Progenitor cell of endocrine pancreas (in vitro differentiated cells): ENCODE measurements at regions not wholly inside any gene's neighbourhood (a gene's known extent, or its start where the extent isn't known, plus 50 kb on each side); places are given as distances from the start of the nearest gene placed in this dataset.

ENCODE experiments used
- DNase-seq: peaks from one replicate; pipeline ENCODE4 v3.0.0; 2021; ENCODE audit warnings: low spot score; ENCODE audit not compliant: unreplicated experiment
- H3K27ac Mint-ChIP-seq: 2 replicates; pipeline ENCODE4 v1.8.0; 2021; ENCODE audit warnings: mild to moderate bottlenecking, moderate library complexity, mixed read lengths
- H3K27me3 Mint-ChIP-seq: 2 replicates; pipeline ENCODE4 v1.8.0; 2021; ENCODE audit warnings: mixed read lengths
- H3K36me3 Mint-ChIP-seq: 2 replicates; pipeline ENCODE4 v1.8.0; 2022; ENCODE audit warnings: mixed read lengths; ENCODE audit not compliant: insufficient read depth
- H3K4me1 Mint-ChIP-seq: 2 replicates; pipeline ENCODE4 v1.8.0; 2021; ENCODE audit warnings: low read depth, mixed read lengths
- H3K4me3 Mint-ChIP-seq: 2 replicates; pipeline ENCODE4 v1.8.0; 2021; ENCODE audit warnings: low read depth, mild to moderate bottlenecking, moderate library complexity, mixed read lengths
- H3K9me3 Mint-ChIP-seq: 2 replicates; pipeline ENCODE4 v1.8.0; 2021; ENCODE audit warnings: low read depth, mixed read lengths
- TF ChIP-seq, protein P1 (sequence below): fragments of 200-600 bp; sonication (generic); IDR thresholded peaks from one replicate; pipeline ENCODE4 v1.5.0; 2021; ENCODE audit warnings: antibody characterized with exemption, mild to moderate bottlenecking; ENCODE audit not compliant: unreplicated experiment

DNA sequence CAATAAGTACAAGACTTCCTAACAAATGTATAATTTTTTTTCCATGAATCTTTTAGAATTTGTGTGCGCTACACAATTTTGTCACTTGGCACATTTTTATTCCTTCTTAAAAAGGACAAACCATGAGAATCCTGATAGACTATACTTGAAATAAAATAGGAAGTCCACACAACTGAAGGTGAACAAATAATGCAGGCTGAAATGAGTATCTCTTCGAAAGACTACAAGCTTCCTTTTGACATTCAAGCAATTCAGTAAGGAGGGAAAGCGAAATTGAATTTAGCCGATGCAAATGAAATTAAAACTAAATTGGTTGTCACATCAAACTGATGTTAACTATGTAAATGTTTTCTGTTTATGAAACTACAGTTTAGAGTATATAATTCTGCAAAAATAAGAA is 374.4 kb upstream of the CCNH start:
- Mint-ChIP-seq H3K4me3 (no peak overlapping the region), H3K27ac (no peak overlapping the region), H3K9me3 (no peaks in the 10 kb centered on the region), H3K4me1 (peaks cover 6% of the 10 kb centered on the region), H3K36me3 (no peaks in the 10 kb centered on the region), H3K27me3 (peaks cover 21% of the 10 kb centered on the region)
- TF ChIP-seq, protein P1, sequence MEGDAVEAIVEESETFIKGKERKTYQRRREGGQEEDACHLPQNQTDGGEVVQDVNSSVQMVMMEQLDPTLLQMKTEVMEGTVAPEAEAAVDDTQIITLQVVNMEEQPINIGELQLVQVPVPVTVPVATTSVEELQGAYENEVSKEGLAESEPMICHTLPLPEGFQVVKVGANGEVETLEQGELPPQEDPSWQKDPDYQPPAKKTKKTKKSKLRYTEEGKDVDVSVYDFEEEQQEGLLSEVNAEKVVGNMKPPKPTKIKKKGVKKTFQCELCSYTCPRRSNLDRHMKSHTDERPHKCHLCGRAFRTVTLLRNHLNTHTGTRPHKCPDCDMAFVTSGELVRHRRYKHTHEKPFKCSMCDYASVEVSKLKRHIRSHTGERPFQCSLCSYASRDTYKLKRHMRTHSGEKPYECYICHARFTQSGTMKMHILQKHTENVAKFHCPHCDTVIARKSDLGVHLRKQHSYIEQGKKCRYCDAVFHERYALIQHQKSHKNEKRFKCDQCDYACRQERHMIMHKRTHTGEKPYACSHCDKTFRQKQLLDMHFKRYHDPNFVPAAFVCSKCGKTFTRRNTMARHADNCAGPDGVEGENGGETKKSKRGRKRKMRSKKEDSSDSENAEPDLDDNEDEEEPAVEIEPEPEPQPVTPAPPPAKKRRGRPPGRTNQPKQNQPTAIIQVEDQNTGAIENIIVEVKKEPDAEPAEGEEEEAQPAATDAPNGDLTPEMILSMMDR: no peak
- DNase-seq: no peak

DNA sequence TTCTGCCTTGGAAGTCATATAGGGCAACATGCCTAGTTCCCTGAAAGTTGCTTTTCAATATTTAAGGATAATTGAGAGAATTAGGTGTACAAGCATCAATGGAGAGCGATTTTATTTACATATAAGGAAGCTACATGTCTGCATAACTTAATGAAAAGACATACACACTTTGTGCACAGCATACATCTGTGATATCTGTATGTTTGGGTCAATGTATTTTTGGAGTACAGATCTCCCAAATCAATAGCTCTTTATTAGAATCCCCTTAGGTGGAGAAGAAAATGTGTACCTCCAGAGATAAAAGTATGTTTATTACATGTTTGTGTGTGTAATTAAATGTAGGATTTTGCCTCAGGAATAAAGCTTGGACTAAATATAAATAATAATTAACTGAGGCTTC is 373.7 kb upstream of the CCNH start:
- Mint-ChIP-seq H3K4me1 (peaks cover 6% of the 10 kb centered on the region), H3K27me3 (peaks cover 27% of the 10 kb centered on the region), H3K4me3 (no peak overlapping the region), H3K9me3 (no peaks in the 10 kb centered on the region), H3K36me3 (no peaks in the 10 kb centered on the region), H3K27ac (no peak overlapping the region)
- TF ChIP-seq, protein P1: no peak
- DNase-seq: no peak

DNA sequence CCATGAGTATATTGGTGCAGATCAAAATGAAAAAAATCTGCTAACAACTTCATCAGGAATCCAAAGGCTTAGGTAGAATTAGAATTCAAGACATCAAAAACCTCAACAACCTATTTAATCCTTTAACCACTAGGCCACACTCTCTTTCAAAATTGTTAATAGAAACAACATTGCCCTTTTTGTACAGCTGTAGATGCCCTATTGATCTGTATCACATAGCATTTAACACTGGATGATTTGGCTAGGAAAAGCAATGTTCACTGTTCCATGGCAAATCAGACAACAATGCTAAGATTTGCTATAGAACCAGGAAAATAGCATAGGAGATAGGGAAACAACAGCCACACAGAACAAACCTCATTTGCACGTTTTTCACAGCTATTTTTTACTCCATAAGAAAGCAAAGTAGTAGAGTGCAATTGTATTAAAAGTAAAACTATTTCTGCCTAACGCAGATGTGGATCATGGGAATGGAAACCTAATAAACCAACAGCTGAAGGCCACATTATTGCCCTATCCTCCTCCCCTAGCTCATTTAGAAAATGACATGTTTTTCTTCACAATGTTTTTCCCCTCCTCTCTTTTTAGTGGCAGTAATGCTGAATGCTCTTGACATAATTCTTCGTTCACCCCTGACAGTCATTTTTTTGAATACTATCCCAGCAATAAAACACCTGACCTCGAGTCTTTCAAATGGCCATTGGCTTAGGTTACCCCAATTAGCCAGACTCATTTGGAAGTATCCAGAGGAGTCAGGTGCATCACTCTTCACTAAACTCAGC is 373.0 kb upstream of the CCNH start:
- peaks cover 31% of the 10 kb centered on the region for H3K27me3 Mint-ChIP-seq
- no peak for DNase-seq
- no peaks in the 10 kb centered on the region for H3K36me3 Mint-ChIP-seq
- H3K27ac Mint-ChIP-seq: no peak overlapping the region
- no peak overlapping the region for H3K4me3 Mint-ChIP-seq
- TF ChIP-seq, protein P1: no peak
- no peaks in the 10 kb centered on the region for H3K9me3 Mint-ChIP-seq
- H3K4me1 Mint-ChIP-seq: peaks cover 8% of the 10 kb centered on the region

DNA sequence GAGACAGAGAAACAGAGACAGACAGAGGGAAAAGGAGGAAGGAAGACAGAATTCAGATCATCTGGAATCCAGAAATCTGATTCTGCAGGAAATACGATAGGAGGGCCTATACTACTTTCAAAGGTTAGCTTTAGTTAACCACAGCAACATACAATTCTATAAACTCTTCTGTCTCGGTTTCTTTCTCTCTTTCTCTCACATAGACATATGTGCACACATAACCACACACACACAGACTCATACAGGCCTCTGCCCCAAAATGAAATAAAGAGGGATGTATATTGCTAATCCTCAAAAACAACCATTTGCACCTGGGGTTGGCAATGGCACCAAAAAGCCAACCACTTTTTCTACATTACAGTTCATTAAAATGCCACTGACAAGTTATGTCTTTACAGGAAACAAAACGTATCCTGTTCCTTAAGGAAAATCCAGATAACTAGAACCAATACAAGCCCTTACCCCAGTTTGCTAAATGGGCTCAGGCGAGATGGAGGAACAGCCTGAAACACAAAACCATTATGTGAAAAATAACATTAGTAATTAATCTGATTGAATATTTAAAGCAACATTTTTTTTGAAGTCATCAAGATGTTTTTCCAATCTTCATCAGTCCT is 372.3 kb upstream of the CCNH start:
- no peaks in the 10 kb centered on the region for H3K9me3 Mint-ChIP-seq
- DNase-seq: no peak
- H3K4me3 Mint-ChIP-seq: no peak overlapping the region
- TF ChIP-seq, protein P1: no peak
- H3K36me3 Mint-ChIP-seq: no peaks in the 10 kb centered on the region
- no peak overlapping the region for H3K27ac Mint-ChIP-seq
- H3K4me1 Mint-ChIP-seq: peaks cover 8% of the 10 kb centered on the region
- peaks cover 31% of the 10 kb centered on the region for H3K27me3 Mint-ChIP-seq

GRCh38 chr5:87784311-87784710 is 371.6 kb upstream of the CCNH start:
- no peak for DNase-seq
- Mint-ChIP-seq H3K4me3 (no peak overlapping the region), H3K27me3 (peaks cover 31% of the 10 kb centered on the region), H3K4me1 (peaks cover 8% of the 10 kb centered on the region), H3K36me3 (no peaks in the 10 kb centered on the region), H3K27ac (no peak overlapping the region), H3K9me3 (no peaks in the 10 kb centered on the region)
- TF ChIP-seq, protein P1: no peak
